NCI-H2107 treated with DMSO at 0.1 percent for 48 hours (cell line): ENCODE measurements at regions not wholly inside any gene's neighbourhood (a gene's known extent, or its start where the extent isn't known, plus 50 kb on each side); places are given as distances from the start of the nearest gene placed in this dataset.
"Not testable (repeated sequence)": the region's sequence is repeated elsewhere in the genome, so short reads cannot be mapped to it uniquely, and the experiment has no call there.

Experiments used
- DNase-seq: peaks from one replicate; lab custom pipeline; 2025; ENCODE audit not compliant: unreplicated experiment; lab: John Stamatoyannopoulos, UW

- DNase-seq = not testable (repeated sequence)
Measured at GRCh38 chr16:51516960-51517359, 365.9 kb upstream of the SALL1 start.

DNA sequence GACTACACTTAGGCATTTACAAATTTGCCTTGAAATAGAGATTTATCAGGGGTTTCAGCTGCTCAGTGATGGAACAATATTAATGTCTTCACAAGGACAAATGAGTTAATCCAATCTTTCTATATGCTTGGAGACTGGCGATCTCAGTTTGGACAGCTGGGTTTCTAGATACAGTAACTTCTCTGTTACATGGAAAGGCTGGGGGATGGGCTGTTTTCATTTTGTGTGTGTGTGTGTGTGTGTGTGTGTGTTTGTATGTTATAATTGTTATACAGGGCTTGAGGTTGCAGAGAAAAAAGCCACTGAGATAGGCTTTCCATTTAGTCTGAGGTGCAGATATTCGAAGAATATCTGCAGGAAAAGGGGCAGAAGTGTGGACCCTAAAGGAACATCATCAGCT lies 359.3 kb upstream of the SALL1 start:
- DNase-seq = no peak

- no peak for DNase-seq
Measured at GRCh38 chr16:51509336-51509735, 358.3 kb upstream of the SALL1 start.

- DNase-seq = no peak
Measured at GRCh38 chr16:51508490-51509212, 357.6 kb upstream of the SALL1 start.

GRCh38 chr16:51507286-51507685 lies 356.2 kb upstream of the SALL1 start:
- DNase-seq = no peak

GRCh38 chr16:51500306-51500705 lies 349.2 kb upstream of the SALL1 start:
- no peak for DNase-seq

DNA sequence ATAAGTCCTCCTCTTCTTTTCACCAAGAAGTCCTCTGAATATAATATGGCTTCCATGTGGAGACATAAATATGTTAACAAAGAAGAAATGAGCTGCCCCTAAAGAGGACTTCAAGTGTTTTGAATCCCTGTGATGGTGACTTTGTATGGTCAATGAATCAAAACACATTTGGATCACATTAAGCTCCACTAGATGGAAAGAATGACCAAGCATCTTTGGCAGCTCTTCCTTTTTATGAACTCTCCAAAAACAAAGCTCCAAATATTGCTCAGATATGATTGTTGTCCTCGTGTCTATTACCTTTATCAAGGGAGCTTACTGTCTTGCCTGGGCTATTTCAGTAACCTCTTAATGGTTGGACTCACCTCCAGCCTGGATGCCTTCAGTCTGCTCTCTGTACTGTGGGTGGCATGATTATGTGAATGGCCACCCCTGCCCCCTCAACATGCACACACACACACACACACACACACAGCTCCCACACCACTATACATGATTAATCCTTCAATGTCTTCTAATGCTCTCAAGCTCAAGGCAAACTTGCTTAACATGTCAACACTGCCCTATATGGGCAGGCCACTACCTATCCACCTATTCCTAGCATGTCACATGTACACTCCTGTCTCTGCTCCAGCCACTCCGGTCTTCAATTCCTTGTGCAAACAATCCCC lies 346.6 kb upstream of the SALL1 start:
- DNase-seq = no peak

DNA sequence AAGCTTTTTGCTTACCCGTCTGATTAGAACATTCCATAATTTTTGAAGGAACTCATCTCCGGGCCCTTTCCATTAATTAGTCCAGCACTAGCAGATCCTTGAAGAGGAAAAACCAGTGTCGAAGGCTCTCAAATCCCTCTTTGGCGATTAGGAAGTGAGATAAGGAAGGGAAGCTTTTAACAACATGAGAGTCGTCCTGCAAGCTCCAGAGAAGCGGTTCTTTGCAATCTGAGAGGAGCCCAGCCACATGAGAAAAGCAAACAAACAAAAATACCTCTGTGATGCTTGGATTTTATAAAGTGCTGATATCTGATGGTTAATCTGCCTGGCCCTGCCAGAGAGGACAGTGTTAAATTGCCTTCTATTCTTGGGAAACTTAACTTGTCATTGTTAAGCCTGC lies 339.8 kb upstream of the SALL1 start:
- DNase-seq = no peak

GRCh38 chr16:51487880-51488279 lies 336.8 kb upstream of the SALL1 start:
- DNase-seq = no peak

DNA sequence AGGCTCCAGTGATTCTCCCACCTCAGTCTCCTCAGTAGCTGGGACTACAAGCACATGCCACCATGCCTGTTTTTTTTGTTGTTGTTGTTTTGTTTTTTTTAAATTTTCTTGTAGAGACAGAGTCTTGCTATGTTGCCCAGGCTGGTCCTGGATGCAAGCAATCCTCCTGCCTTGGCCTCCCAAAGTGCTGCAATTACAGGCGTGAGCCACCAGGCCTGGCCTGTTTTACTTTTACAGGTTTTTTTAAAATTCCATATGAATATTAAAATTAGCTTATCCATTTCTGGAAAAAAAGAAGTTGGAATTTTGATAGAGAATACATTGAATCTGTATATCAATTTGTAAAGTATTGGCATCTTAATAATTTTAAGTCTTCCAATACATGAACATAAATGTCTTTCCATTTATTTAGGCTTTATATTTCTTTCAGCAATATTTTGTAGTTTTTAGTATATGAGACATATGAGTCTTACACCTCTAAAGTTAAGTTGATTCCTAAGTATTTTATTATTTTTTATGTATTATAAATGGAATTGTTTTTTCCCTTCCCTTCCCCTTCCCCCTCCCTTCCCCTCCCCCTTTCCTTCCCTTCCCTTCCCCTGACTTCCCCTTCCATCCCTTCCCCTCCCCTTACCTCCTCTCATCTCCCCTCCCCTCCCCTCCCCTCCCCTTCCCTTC lies 323.5 kb upstream of the SALL1 start:
- no peak for DNase-seq

- no peak for DNase-seq
Measured at GRCh38 chr16:51473091-51473490, 322.0 kb upstream of the SALL1 start.

- no peak for DNase-seq
Measured at GRCh38 chr16:51470492-51470891, 319.4 kb upstream of the SALL1 start.

DNA sequence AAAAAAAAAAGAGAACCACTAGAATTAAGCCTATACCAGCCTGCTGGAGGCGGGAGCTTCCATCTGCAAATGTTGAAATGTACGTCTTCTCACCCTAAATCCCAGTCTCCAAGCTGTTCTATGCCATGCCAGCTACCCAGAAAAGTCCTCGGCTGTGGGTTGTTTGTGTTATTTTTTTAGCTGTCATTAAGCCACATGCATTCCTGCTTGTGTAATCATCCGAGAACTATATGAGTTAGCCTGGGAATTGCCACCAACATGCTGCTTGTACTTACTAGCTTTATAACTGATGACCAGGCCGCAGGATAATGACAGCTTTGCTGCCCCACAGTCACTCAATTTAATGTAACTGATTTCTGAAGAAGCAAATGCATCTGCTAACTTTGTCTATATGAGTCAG lies 313.9 kb upstream of the SALL1 start:
- no peak for DNase-seq

DNA sequence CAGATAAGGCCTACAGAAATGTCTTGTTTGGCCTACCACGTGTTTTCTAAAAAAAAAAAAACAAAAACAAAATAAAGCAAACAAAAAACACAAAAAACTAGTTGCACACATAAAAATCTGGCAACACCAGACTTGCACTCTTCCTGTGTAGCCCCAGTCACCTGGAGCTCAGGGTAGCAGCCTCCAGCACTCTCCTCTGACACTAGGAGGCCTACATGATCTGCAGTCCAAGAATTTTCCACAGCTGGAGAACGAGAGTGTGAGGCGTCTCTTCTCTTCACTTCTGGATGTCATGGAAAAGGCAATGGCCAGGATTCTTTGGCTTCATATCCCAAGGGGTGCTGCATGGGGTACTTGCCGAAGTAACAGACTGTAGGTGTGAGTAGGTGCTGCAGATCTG lies 310.2 kb upstream of the SALL1 start:
- no peak for DNase-seq

DNA sequence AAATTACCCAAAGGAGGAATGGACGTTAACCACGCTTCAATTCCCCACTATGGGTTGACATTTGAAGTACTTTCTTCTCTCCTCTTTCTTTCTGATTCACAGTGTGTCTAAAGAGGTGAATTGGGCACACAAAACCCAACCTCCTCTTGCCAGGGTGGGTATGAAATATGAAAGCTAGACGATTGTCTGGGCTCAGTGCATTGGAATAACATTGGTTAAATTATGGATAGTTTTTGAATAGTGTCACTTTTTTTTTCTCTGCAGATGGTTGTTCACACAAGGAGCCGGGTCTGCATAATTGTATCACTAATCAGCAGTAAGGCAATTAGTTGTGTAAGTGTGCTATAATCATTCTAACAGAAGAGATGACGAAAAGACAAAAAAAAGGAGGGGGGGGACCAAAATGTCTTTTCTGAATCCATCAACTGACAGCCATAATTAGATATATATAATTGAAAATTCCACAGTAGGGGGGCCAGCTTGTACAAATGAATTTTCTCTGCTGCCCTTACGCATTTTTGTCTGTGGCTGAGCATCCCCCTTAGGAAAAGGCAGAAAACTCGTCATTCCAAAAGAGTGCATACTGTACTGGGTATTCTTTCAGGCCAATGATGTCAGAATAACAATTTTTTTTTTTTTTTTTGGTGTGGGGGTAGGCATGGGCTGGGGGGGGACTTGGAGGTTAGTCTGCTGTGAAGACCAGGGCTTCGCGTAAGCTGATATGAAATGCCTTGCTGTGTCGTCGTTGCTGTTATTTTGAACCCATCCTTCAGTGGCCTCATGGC lies 307.5 kb upstream of the SALL1 start:
- DNase-seq = no peak

DNA sequence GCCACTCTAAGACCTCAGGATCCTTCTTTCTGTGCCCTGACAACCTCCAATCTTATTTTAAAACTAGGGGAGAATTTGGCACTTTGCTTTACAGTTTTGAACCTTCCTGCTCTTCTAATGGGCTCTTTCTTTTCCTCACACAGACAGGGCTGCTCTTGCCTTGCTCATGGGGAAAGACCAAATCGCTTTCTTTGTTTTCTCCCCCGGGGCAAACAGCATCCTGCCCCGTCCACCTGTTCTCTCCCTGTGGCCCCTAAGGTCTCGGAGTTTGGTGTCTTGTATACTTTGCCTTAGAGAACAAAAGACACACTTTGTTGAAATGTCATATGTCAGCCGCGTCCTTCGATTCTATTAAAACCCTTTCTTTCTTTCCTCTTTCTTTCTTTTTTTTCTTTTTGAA lies 306.7 kb upstream of the SALL1 start:
- no peak for DNase-seq

DNA sequence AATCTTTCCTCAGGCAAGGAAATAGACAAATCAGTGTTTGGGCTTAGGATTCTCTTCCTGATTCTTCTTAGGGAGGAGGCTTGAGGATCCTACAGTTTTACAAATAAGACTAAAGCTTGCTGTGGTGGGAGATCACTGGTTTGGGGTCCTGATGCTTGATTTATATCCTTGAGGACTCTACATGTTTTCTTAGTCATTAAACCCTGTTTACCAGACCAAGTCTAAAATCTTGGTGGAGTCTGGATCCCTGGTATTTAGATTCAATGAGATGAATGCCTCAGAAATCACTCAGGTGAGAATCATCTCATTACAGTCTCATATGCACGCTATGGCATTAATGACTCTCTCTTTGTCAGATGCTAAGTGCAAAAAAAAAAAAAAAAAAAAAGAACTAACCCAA lies 304.3 kb upstream of the SALL1 start:
- DNase-seq = no peak

GRCh38 chr16:51453251-51453650 lies 302.2 kb upstream of the SALL1 start:
- DNase-seq = no peak

DNA sequence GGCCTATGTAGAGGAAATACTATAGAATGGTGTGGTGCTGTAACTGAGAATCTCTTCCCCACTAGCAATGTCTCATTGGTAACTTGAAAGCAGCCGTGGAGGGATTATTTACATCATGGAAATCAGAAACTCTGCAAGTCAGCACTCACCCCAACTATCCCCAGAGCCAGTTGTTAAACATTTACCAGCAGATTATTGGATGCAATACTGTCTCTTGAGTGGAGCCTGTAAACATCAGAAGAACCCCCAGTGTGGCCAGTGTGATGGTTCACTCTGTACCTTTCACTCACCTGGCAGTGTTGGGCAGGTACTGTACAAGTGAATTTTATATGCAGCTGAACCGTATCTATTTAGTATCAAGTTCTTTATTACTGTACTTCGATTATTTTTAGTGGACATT lies 299.8 kb upstream of the SALL1 start:
- no peak for DNase-seq

DNA sequence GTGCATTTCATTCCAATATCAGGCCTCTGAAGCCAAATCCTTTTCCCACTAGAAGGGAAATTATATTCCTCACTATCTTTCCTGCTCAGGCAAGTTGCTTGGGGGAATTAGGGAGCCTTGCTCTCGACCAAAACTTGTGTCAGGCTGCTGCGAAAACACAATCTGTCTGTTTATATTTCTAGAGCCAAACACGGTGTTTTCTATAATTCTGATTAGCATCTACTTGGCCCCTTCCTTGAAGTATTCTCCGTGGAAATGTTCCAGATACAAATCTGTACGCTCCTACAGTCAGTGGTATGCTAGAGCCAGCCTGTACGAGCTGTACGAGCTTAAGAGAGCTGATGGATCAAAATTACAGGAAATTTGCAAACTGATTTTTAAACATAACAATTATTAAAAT lies 299.3 kb upstream of the SALL1 start:
- no peak for DNase-seq

GRCh38 chr16:51449441-51449840 lies 298.4 kb upstream of the SALL1 start:
- DNase-seq = no peak

GRCh38 chr16:51445250-51445649 lies 294.2 kb upstream of the SALL1 start:
- DNase-seq = no peak
